Small intestine (tissue), 7 donors: ENCODE measurements at regions not wholly inside any gene's neighbourhood (a gene's known extent, or its start where the extent isn't known, plus 50 kb on each side); places are given as distances from the start of the nearest gene placed in this dataset.

ENCODE experiments used
- DNase-seq, 2 donors: peaks; one replicate each; pipeline versions ENCODE4 v3.0.0 to v3.0.0-alpha.2; 2013
- FAIRE-seq: peaks from 2 replicates; lab custom pipeline; 2012; peaks lifted over from hg19 to GRCh38; lab: Jason Lieb, UNC
- H3K27ac ChIP-seq, 3 donors: one replicate each; pipeline ENCODE4 v1.5.1; 2013; ENCODE audit warnings: low read length in 2 of 3, mild to moderate bottlenecking in 2 of 3, control low read depth in 1 of 3, inconsistent platforms in 1 of 3, low read depth in 1 of 3, moderate library complexity in 1 of 3
- H3K27me3 ChIP-seq, 3 donors: one replicate each; pipeline ENCODE4 v1.6.1; 2013; ENCODE audit warnings: low read length in 3 of 3, inconsistent platforms in 1 of 3; ENCODE audit not compliant: control insufficient read depth in 3 of 3, insufficient read depth in 3 of 3
- H3K36me3 ChIP-seq, 3 donors: one replicate each; pipeline ENCODE4 v1.6.1; 2013; ENCODE audit warnings: low read length in 3 of 3, inconsistent platforms in 1 of 3, low read depth in 1 of 3, mild to moderate bottlenecking in 1 of 3, moderate library complexity in 1 of 3; ENCODE audit not compliant: control insufficient read depth in 3 of 3, insufficient read depth in 2 of 3
- H3K4me1 ChIP-seq, 3 donors: one replicate each; pipeline ENCODE4 v1.6.1; 2013; ENCODE audit warnings: low read length in 2 of 3, inconsistent platforms in 1 of 3, low read depth in 1 of 3, mild to moderate bottlenecking in 1 of 3, moderate library complexity in 1 of 3; ENCODE audit not compliant: control insufficient read depth in 3 of 3, insufficient read depth in 2 of 3
- H3K4me3 ChIP-seq, 3 donors: one replicate each; pipeline ENCODE4 v1.5.1; 2013; ENCODE audit warnings: low read length in 3 of 3, control low read depth in 1 of 3, inconsistent platforms in 1 of 3, low read depth in 1 of 3, mild to moderate bottlenecking in 1 of 3, moderate library complexity in 1 of 3
- H3K9me3 ChIP-seq, 2 donors: one replicate each; pipeline ENCODE4 v1.6.1; 2013; ENCODE audit warnings: low read depth in 1 of 2, low read length in 1 of 2; ENCODE audit not compliant: control insufficient read depth in 2 of 2, insufficient read depth in 1 of 2
- WGBS, 3 donors: extraction: QIAGEN DNeasy Blood & Tissue Kit; methylation state at CpG; one replicate each; pipeline ENCODE4 v1.1.7; 2013; 5-methylcytosine and 5-hydroxymethylcytosine counted together
- donor health status: healthy with polysubstance abuse.
- donor health status: control.
- donor health status: control.
- donor health status: Bipolar disorder and iron deficiency.
- donor health status: healthy.

DNA sequence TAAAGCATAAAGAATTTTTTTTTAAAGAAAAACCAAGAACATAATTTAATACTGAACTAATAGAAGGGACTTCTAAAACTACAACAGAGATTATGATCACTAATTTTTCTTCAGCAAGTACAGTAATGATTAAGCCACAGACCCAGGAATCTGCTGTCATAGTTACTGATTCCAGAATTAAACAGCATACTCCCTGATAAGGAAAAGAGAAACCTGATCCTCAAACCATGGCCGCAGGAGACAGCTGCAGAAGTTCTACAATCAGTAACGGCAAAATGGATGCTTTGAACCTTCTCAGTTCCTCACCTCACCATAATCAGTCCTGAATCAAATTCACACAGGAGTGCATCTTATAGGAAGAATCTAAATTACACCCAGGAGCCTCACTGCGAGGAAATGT is 939.0 kb upstream of the SLITRK1 start:
- H3K27ac ChIP-seq = no peak overlapping the region
- 24 to 44% (median 42%) methylated on average over 3 of the region's 3 CpGs for WGBS, 3 donors
- H3K9me3 ChIP-seq = no peaks in the 10 kb centered on the region
- FAIRE-seq (no peak), DNase-seq (no peak)
- no peaks in the 10 kb centered on the region for H3K27me3 ChIP-seq
- no peaks in the 10 kb centered on the region for H3K4me1 ChIP-seq
- H3K36me3 ChIP-seq = no peaks in the 10 kb centered on the region
- H3K4me3 ChIP-seq = no peak overlapping the region

GRCh38 chr13:84816567-84817105 is 934.4 kb upstream of the SLITRK1 start:
- Histone ChIP-seq H3K4me3 (no peak overlapping the region), H3K36me3 (no peaks in the 10 kb centered on the region), H3K4me1 (no peaks in the 10 kb centered on the region), H3K9me3 (no peaks in the 10 kb centered on the region), H3K27ac (no peak overlapping the region), H3K27me3 (no peaks in the 10 kb centered on the region)
- FAIRE-seq = no peak
- DNase-seq = no peak
- 62 to 63% (median 63%) methylated on average over 4 of the region's 4 CpGs for WGBS, 3 donors

- Histone ChIP-seq H3K27me3 (no peaks in the 10 kb centered on the region), H3K9me3 (no peaks in the 10 kb centered on the region), H3K4me3 (no peak overlapping the region), H3K27ac (no peak overlapping the region), H3K36me3 (no peaks in the 10 kb centered on the region), H3K4me1 (no peaks in the 10 kb centered on the region)
- DNase-seq (no peak), FAIRE-seq (no peak)
- WGBS, 3 donors = 74 to 91% (median 88%) methylated on average over 3 of the region's 3 CpGs
Observed at GRCh38 chr13:84812789-84813188, 930.5 kb upstream of the SLITRK1 start.

GRCh38 chr13:84812078-84812477 is 929.8 kb upstream of the SLITRK1 start:
- no peaks in the 10 kb centered on the region for H3K9me3 ChIP-seq
- H3K4me3 ChIP-seq = no peak overlapping the region
- 62 to 74% (median 67%) methylated on average over 2 of the region's 2 CpGs for WGBS, 3 donors
- FAIRE-seq (no peak), DNase-seq (no peak)
- no peaks in the 10 kb centered on the region for H3K4me1 ChIP-seq
- H3K27me3 ChIP-seq = no peaks in the 10 kb centered on the region
- H3K27ac ChIP-seq = no peak overlapping the region
- H3K36me3 ChIP-seq = no peaks in the 10 kb centered on the region

DNA sequence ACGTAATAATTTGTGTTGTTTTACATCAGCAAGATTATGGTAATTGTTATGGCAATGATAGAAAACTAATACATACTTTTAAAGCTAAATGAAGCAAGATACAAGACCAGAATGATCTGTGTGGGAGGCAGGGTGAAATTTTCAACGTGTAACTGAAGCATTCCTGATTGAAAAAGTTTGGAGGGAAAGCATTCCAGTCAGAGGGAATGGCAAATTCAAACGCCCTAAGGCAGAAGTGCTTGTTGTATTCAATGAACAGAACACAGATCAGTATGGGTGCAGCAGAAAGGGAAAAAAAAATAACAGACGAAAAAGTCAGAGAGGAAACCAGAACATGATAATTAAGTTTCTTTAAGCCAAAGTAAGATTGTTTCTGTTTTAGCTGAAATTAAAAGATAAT is 928.5 kb upstream of the SLITRK1 start:
- H3K27ac ChIP-seq = no peak overlapping the region
- no peaks in the 10 kb centered on the region for H3K9me3 ChIP-seq
- no peaks in the 10 kb centered on the region for H3K4me1 ChIP-seq
- H3K27me3 ChIP-seq = no peaks in the 10 kb centered on the region
- no peak for FAIRE-seq
- 45 to 51% (median 47%) methylated on average over 4 of the region's 4 CpGs for WGBS, 3 donors
- H3K4me3 ChIP-seq = no peak overlapping the region
- no peak for DNase-seq
- no peaks in the 10 kb centered on the region for H3K36me3 ChIP-seq

GRCh38 chr13:84802073-84802472 is 919.8 kb upstream of the SLITRK1 start:
- no peaks in the 10 kb centered on the region for H3K4me1 ChIP-seq
- DNase-seq = no peak
- no peak overlapping the region for H3K27ac ChIP-seq
- no peaks in the 10 kb centered on the region for H3K36me3 ChIP-seq
- no peak overlapping the region for H3K4me3 ChIP-seq
- no peak for FAIRE-seq
- no peaks in the 10 kb centered on the region for H3K27me3 ChIP-seq
- H3K9me3 ChIP-seq = no peaks in the 10 kb centered on the region

DNA sequence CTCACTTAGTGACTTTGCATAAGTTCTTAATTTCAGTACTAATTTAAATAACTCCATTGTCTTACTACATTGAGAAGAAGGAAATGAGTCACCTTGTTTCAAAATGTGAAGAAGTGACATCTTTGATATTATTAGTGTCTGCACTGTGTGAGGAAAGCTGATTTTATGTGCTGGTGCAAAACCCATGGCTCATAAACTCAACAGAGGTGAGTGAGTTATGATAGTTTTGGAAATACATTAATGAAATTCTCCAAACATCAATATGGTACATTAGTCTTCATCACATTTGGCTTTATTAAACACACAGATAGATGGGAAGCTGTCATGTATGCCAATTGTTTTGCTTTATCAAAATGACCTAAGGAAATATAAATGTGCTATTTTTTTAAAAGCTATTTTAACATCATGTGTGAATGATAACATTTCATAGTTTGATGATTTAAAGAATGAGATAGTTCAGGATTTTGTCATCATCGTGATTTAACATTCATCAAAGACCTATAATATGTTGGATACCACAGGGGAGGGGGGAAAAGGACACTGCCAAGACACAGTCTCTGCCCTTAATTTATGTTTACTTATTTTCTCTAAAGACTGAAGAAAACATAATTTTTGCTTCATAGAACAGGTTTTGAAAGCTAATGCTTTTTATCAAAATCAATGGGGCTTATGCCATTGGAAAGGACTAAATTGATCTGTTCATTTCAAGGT is 902.3 kb upstream of the SLITRK1 start:
- Histone ChIP-seq H3K27ac (no peak overlapping the region), H3K4me1 (no peaks in the 10 kb centered on the region), H3K4me3 (no peak overlapping the region), H3K9me3 (peaks cover 2 to 6% of the 10 kb centered on the region in 2 donors), H3K36me3 (no peaks in the 10 kb centered on the region), H3K27me3 (no peaks in the 10 kb centered on the region)
- FAIRE-seq (no peak), DNase-seq (no peak)
- WGBS, 3 donors = 56 to 83% (median 73%) methylated on average over 1 of the region's 1 CpG

- Histone ChIP-seq H3K27ac (no peak overlapping the region), H3K4me3 (no peak overlapping the region), H3K9me3 (no peaks in the 10 kb centered on the region), H3K36me3 (no peaks in the 10 kb centered on the region), H3K4me1 (peaks cover 0 to 3% (median 0%) of the 10 kb centered on the region in 3 donors), H3K27me3 (no peaks in the 10 kb centered on the region)
- DNase-seq = peak; percentile 54
- FAIRE-seq = no peak
- WGBS, 3 donors = 6 to 61% (median 40%) methylated on average over 4 of the region's 4 CpGs
Observed at GRCh38 chr13:84777316-84777715, 895.0 kb upstream of the SLITRK1 start.

- Histone ChIP-seq H3K4me1 (peaks cover 0 to 3% (median 0%) of the 10 kb centered on the region in 3 donors), H3K4me3 (no peak overlapping the region), H3K27me3 (no peaks in the 10 kb centered on the region), H3K27ac (no peak overlapping the region), H3K9me3 (no peaks in the 10 kb centered on the region), H3K36me3 (no peaks in the 10 kb centered on the region)
- FAIRE-seq (no peak), DNase-seq (peak; percentile 71 to 78)
- 16 to 61% (median 37%) methylated on average over 2 of the region's 2 CpGs for WGBS, 3 donors
Observed at GRCh38 chr13:84776593-84776992, 894.3 kb upstream of the SLITRK1 start.
